COLO668 (cell line): ENCODE measurements at regions not wholly inside any gene's neighbourhood (a gene's known extent, or its start where the extent isn't known, plus 50 kb on each side); places are given as distances from the start of the nearest gene placed in this dataset.

ENCODE experiments used
- DNase-seq: peaks from one replicate; lab custom pipeline; 2025; ENCODE audit not compliant: unreplicated experiment; lab: John Stamatoyannopoulos, UW

GRCh38 chr14:42676636-42677035, 1070.0 kb downstream of the LRFN5 start:
- no peak for DNase-seq

GRCh38 chr14:42673963-42674362, 1067.3 kb downstream of the LRFN5 start:
- no peak for DNase-seq

- DNase-seq, result no peak
These were observed 1065.0 kb downstream of the LRFN5 start for GRCh38 chr14:42671636-42672035.

GRCh38 chr14:42665083-42665482, 1058.4 kb downstream of the LRFN5 start:
- no peak for DNase-seq

GRCh38 chr14:42664190-42664589, 1057.5 kb downstream of the LRFN5 start:
- no peak for DNase-seq

- DNase-seq, result no peak
These were observed 1048.0 kb downstream of the LRFN5 start for GRCh38 chr14:42654707-42655106.

- DNase-seq, result no peak
These were observed 1036.1 kb downstream of the LRFN5 start for GRCh38 chr14:42642787-42643186.

- DNase-seq, result no peak
These were observed 1026.9 kb downstream of the LRFN5 start for GRCh38 chr14:42633504-42634095.

GRCh38 chr14:42629553-42629952, 1022.9 kb downstream of the LRFN5 start:
- no peak for DNase-seq

- no peak for DNase-seq
These were observed 1021.9 kb downstream of the LRFN5 start for GRCh38 chr14:42628602-42629001.

GRCh38 chr14:42626986-42627385, 1020.3 kb downstream of the LRFN5 start:
- no peak for DNase-seq

- DNase-seq, result no peak
These were observed 1018.5 kb downstream of the LRFN5 start for GRCh38 chr14:42624980-42625761.

GRCh38 chr14:42617005-42617404, 1010.3 kb downstream of the LRFN5 start:
- DNase-seq, result no peak

- DNase-seq, result no peak
These were observed 1000.2 kb downstream of the LRFN5 start for GRCh38 chr14:42606839-42607238.

- no peak for DNase-seq
These were observed 995.7 kb downstream of the LRFN5 start for GRCh38 chr14:42602336-42602845.

- DNase-seq, result no peak
These were observed 965.4 kb downstream of the LRFN5 start for GRCh38 chr14:42572032-42572431.

- no peak for DNase-seq
These were observed 962.6 kb downstream of the LRFN5 start for GRCh38 chr14:42569227-42569626.

- DNase-seq, result no peak
These were observed 958.9 kb downstream of the LRFN5 start for GRCh38 chr14:42565556-42565955.

GRCh38 chr14:42563313-42563712, 956.6 kb downstream of the LRFN5 start:
- DNase-seq, result no peak

GRCh38 chr14:42556551-42556950, 949.9 kb downstream of the LRFN5 start:
- no peak for DNase-seq

- DNase-seq, result no peak
These were observed 948.7 kb downstream of the LRFN5 start for GRCh38 chr14:42555365-42555764.

GRCh38 chr14:42554091-42554490, 947.4 kb downstream of the LRFN5 start:
- DNase-seq, result no peak

GRCh38 chr14:42550310-42550709, 943.6 kb downstream of the LRFN5 start:
- DNase-seq, result no peak
